ENCODE measurements at regions not wholly inside any gene's neighbourhood (a gene's known extent, or its start where the extent isn't known, plus 50 kb on each side); places are given as distances from the start of the nearest gene placed in this dataset.
"Not testable (repeated sequence)": the region's sequence is repeated elsewhere in the genome, so short reads cannot be mapped to it uniquely, and the experiment has no call there.

GRCh38 chr9:82882138-82882537, 180.8 kb downstream of the RASEF start:
- ChIA-PET POLR2A (ENCODE audit: low non-redundant PET) (no interaction called here), CTCF (interaction anchor here (1.0 kb wide), 1 partner anchor 80 kb away, joined by 3 read pairs; no protein-coding TSS in a partner anchor)
- TF ChIP-seq CTCF (conservative IDR thresholded peaks at IDR 0.05; ENCODE audit: low read depth): no peak
- DNase-seq (ENCODE audit: low spot score): no peak
- H3K27ac ChIP-seq: no peak overlapping the region

GRCh38 chr9:82882748-82883147, 180.2 kb downstream of the RASEF start:
- no peak overlapping the region for H3K27ac ChIP-seq
- no peak for TF ChIP-seq CTCF (conservative IDR thresholded peaks at IDR 0.05; ENCODE audit: low read depth)
- CTCF ChIA-PET: interaction anchor here (1.0 kb wide), 1 partner anchor 79 kb away, joined by 3 read pairs; no protein-coding TSS in a partner anchor
- POLR2A ChIA-PET (ENCODE audit: low non-redundant PET): no interaction called here
- DNase-seq (ENCODE audit: low spot score): no peak

- no peak for DNase-seq (ENCODE audit: low spot score)
- no peak overlapping the region for H3K27ac ChIP-seq
- CTCF ChIA-PET: no interaction called here
- TF ChIP-seq CTCF (conservative IDR thresholded peaks at IDR 0.05; ENCODE audit: low read depth): no peak
- POLR2A ChIA-PET (ENCODE audit: low non-redundant PET): no interaction called here
These were observed 179.5 kb downstream of the RASEF start for GRCh38 chr9:82883436-82883835.

- POLR2A ChIA-PET (ENCODE audit: low non-redundant PET); DNase-seq (ENCODE audit: low spot score); H3K27ac ChIP-seq; CTCF ChIA-PET: not testable (repeated sequence)
These were observed 179.0 kb downstream of the RASEF start for GRCh38 chr9:82883974-82884373.

GRCh38 chr9:82890401-82890800, 172.5 kb downstream of the RASEF start:
- ChIA-PET POLR2A (ENCODE audit: low non-redundant PET) (no interaction called here), CTCF (no interaction called here)
- H3K27ac ChIP-seq: no peak overlapping the region

GRCh38 chr9:82890865-82891264, 172.1 kb downstream of the RASEF start:
- no peak overlapping the region for H3K27ac ChIP-seq
- no peak for TF ChIP-seq CTCF (conservative IDR thresholded peaks at IDR 0.05; ENCODE audit: low read depth)
- POLR2A ChIA-PET (ENCODE audit: low non-redundant PET): no interaction called here
- CTCF ChIA-PET: no interaction called here
- no peak for DNase-seq (ENCODE audit: low spot score)

More at GRCh38 chr9:82890401-82890800, 172.5 kb downstream of the RASEF start:
- no peak for DNase-seq (ENCODE audit: low spot score)
- no peak for TF ChIP-seq CTCF (conservative IDR thresholded peaks at IDR 0.05; ENCODE audit: low read depth)

GRCh38 chr9:82891321-82891720, 171.6 kb downstream of the RASEF start:
- DNase-seq (ENCODE audit: low spot score): no peak
- POLR2A ChIA-PET (ENCODE audit: low non-redundant PET): no interaction called here
- TF ChIP-seq CTCF (conservative IDR thresholded peaks at IDR 0.05; ENCODE audit: low read depth): no peak
- CTCF ChIA-PET: no interaction called here
- no peak overlapping the region for H3K27ac ChIP-seq

Measured in RWPE1 (cell line).